Neural cell (in vitro differentiated cells): ENCODE measurements at regions not wholly inside any gene's neighbourhood (a gene's known extent, or its start where the extent isn't known, plus 50 kb on each side); places are given as distances from the start of the nearest gene placed in this dataset.

Source experiments
- H2AFZ ChIP-seq: fragments of 200-600, 300-800 bp; sonication (generic), shearing (Covaris generic); 2 replicates; pipeline ENCODE4 v1.6.0; 2014; ENCODE audit warnings: low read depth, mild to moderate bottlenecking, antibody characterized with exemption, low read length, moderate library complexity
- H3F3A ChIP-seq: fragments of 200-600 bp; shearing (Covaris generic); 2 replicates; pipeline ENCODE4 v1.6.1; 2016; ENCODE audit warnings: mild to moderate bottlenecking, moderate library complexity, mixed read lengths, antibody characterized with exemption, low read length; ENCODE audit not compliant: insufficient read depth, poor library complexity, severe bottlenecking
- H3K27ac ChIP-seq: fragments of 200-600, 300-800 bp; sonication (generic), shearing (Covaris generic); 2 replicates; pipeline ENCODE4 v1.5.1; 2014; ENCODE audit warnings: mild to moderate bottlenecking, low read length, moderate library complexity
- H3K27me3 ChIP-seq: fragments of 300-800, 200-600 bp; sonication (generic), shearing (Covaris generic); 2 replicates; pipeline ENCODE4 v1.6.0; 2014; ENCODE audit warnings: mild to moderate bottlenecking, low read depth, low read length, moderate library complexity; ENCODE audit not compliant: insufficient read depth
- H3K36me3 ChIP-seq: fragments of 300-800, 200-600 bp; sonication (generic), shearing (Covaris generic); 2 replicates; pipeline ENCODE4 v1.5.1; 2014; ENCODE audit warnings: mild to moderate bottlenecking, antibody characterized with exemption, low read length, moderate library complexity; ENCODE audit not compliant: insufficient read depth
- H3K4me2 ChIP-seq: fragments of 300-800, 200-600 bp; sonication (generic), shearing (Covaris generic); 2 replicates; pipeline ENCODE4 v1.6.0; 2014; ENCODE audit warnings: mild to moderate bottlenecking, low read length
- H3K4me3 ChIP-seq: fragments of 300-800, 200-600 bp; sonication (generic), shearing (Covaris generic); 2 replicates; pipeline ENCODE4 v1.5.1; 2014; ENCODE audit warnings: mild to moderate bottlenecking, low read length, moderate library complexity
- H3K79me2 ChIP-seq: fragments of 200-600 bp; shearing (Covaris generic); replicated peaks from 2 replicates; pipeline ENCODE4 v1.6.0; 2014; ENCODE audit warnings: mild to moderate bottlenecking, low read length, moderate library complexity; ENCODE audit not compliant: insufficient read depth
- H3K9ac ChIP-seq: fragments of 300-800, 200-600 bp; sonication (generic), shearing (Covaris generic); 2 replicates; pipeline ENCODE4 v1.6.1; 2016; ENCODE audit warnings: mild to moderate bottlenecking, low read length, mixed read lengths
- H3K9me2 ChIP-seq: fragments of 200-600 bp; shearing (Covaris generic); 2 replicates; pipeline ENCODE4 v1.6.1; 2016; ENCODE audit warnings: mild to moderate bottlenecking, low read length, mixed read lengths; ENCODE audit not compliant: insufficient read depth
- H3K9me3 ChIP-seq: fragments of 200-600, 300-800 bp; sonication (generic), shearing (Covaris generic); 2 replicates; pipeline ENCODE4 v1.6.1; 2016; ENCODE audit warnings: mild to moderate bottlenecking, mixed run types, low read length, moderate library complexity, mixed read lengths
- H4K20me1 ChIP-seq: fragments of 200-600 bp; shearing (Covaris generic); 2 replicates; pipeline ENCODE4 v1.6.1; 2016; ENCODE audit warnings: mild to moderate bottlenecking, mixed run types; ENCODE audit not compliant: insufficient read depth
- EZH2 ChIP-seq: fragments of 200-600, 300-800 bp; shearing (Covaris generic), sonication (generic); IDR thresholded peaks from 2 replicates; pipeline ENCODE4 v1.6.1; 2014; ENCODE audit warnings: antibody characterized with exemption, low read length, borderline replicate concordance, mild to moderate bottlenecking; ENCODE audit not compliant: insufficient read depth, poor library complexity, severe bottlenecking
- MXI1 ChIP-seq: fragments of 450-650 bp; conservative IDR thresholded peaks from 2 replicates; pipeline ENCODE4 v1.6.1; 2014; ENCODE audit warnings: antibody characterized with exemption, mild to moderate bottlenecking; ENCODE audit not compliant: poor library complexity, severe bottlenecking
- POLR2AphosphoS5 ChIP-seq: IDR thresholded peaks from 2 replicates; pipeline ENCODE4 v1.6.1; 2012
- RAD21 ChIP-seq: fragments of 450-650 bp; conservative IDR thresholded peaks from 2 replicates; pipeline ENCODE4 v1.6.1; 2014; ENCODE audit warnings: antibody characterized with exemption, mild to moderate bottlenecking, moderate library complexity
- SMC3 ChIP-seq: fragments of 450-650 bp; conservative IDR thresholded peaks from 2 replicates; pipeline ENCODE4 v1.6.1; 2014; ENCODE audit warnings: antibody characterized with exemption, mild to moderate bottlenecking, moderate library complexity; ENCODE audit not compliant: poor library complexity
- TAF1 ChIP-seq: IDR thresholded peaks from 2 replicates; pipeline ENCODE4 v1.6.1; 2012; ENCODE audit warnings: low read depth
- TF ChIP-seq, protein P1 (sequence below): fragments of 450-650 bp; IDR thresholded peaks from 2 replicates; pipeline ENCODE4 v1.5.1; 2014; ENCODE audit warnings: antibody characterized with exemption, mild to moderate bottlenecking, moderate library complexity; ENCODE audit not compliant: poor library complexity, severe bottlenecking
- TF ChIP-seq, protein P2 (sequence below): IDR thresholded peaks from 2 replicates; pipeline ENCODE4 v1.6.1; 2012; ENCODE audit warnings: borderline replicate concordance

- Histone ChIP-seq H3K79me2 (no peaks in the 10 kb centered on the region), H3K27ac (no peak overlapping the region), H3K4me3 (no peak overlapping the region), H2AFZ (no peak overlapping the region), H3K9me2 (no peaks in the 10 kb centered on the region), H3K9me3 (no peaks in the 10 kb centered on the region), H3K4me2 (no peak overlapping the region), H3K36me3 (no peaks in the 10 kb centered on the region), H3K27me3 (no peaks in the 10 kb centered on the region), H3F3A (no peaks in the 10 kb centered on the region), H3K9ac (no peak overlapping the region), H4K20me1 (no peaks in the 10 kb centered on the region)
- no peak for TF ChIP-seq MXI1
- TF ChIP-seq, protein P1, sequence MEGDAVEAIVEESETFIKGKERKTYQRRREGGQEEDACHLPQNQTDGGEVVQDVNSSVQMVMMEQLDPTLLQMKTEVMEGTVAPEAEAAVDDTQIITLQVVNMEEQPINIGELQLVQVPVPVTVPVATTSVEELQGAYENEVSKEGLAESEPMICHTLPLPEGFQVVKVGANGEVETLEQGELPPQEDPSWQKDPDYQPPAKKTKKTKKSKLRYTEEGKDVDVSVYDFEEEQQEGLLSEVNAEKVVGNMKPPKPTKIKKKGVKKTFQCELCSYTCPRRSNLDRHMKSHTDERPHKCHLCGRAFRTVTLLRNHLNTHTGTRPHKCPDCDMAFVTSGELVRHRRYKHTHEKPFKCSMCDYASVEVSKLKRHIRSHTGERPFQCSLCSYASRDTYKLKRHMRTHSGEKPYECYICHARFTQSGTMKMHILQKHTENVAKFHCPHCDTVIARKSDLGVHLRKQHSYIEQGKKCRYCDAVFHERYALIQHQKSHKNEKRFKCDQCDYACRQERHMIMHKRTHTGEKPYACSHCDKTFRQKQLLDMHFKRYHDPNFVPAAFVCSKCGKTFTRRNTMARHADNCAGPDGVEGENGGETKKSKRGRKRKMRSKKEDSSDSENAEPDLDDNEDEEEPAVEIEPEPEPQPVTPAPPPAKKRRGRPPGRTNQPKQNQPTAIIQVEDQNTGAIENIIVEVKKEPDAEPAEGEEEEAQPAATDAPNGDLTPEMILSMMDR, result no peak
- no peak for TF ChIP-seq SMC3
- TF ChIP-seq, protein P2, sequence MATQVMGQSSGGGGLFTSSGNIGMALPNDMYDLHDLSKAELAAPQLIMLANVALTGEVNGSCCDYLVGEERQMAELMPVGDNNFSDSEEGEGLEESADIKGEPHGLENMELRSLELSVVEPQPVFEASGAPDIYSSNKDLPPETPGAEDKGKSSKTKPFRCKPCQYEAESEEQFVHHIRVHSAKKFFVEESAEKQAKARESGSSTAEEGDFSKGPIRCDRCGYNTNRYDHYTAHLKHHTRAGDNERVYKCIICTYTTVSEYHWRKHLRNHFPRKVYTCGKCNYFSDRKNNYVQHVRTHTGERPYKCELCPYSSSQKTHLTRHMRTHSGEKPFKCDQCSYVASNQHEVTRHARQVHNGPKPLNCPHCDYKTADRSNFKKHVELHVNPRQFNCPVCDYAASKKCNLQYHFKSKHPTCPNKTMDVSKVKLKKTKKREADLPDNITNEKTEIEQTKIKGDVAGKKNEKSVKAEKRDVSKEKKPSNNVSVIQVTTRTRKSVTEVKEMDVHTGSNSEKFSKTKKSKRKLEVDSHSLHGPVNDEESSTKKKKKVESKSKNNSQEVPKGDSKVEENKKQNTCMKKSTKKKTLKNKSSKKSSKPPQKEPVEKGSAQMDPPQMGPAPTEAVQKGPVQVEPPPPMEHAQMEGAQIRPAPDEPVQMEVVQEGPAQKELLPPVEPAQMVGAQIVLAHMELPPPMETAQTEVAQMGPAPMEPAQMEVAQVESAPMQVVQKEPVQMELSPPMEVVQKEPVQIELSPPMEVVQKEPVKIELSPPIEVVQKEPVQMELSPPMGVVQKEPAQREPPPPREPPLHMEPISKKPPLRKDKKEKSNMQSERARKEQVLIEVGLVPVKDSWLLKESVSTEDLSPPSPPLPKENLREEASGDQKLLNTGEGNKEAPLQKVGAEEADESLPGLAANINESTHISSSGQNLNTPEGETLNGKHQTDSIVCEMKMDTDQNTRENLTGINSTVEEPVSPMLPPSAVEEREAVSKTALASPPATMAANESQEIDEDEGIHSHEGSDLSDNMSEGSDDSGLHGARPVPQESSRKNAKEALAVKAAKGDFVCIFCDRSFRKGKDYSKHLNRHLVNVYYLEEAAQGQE, result no peak
- no peak for TF ChIP-seq TAF1
- TF ChIP-seq RAD21, result no peak
- no peak for TF ChIP-seq EZH2
These were observed 215.5 kb downstream of the IRX1 start for GRCh38 chr5:3811116-3811515.

GRCh38 chr5:3818624-3819023 is 223.0 kb downstream of the IRX1 start:
- H3F3A ChIP-seq, result no peaks in the 10 kb centered on the region
- no peak overlapping the region for H3K4me3 ChIP-seq
- H3K27me3 ChIP-seq, result no peaks in the 10 kb centered on the region
- no peaks in the 10 kb centered on the region for H3K79me2 ChIP-seq
- H3K9me3 ChIP-seq, result no peaks in the 10 kb centered on the region
- H3K9ac ChIP-seq, result no peak overlapping the region
- no peaks in the 10 kb centered on the region for H3K36me3 ChIP-seq
- TF ChIP-seq SMC3, result no peak
- TF ChIP-seq, protein P1, result no peak
- TF ChIP-seq POLR2AphosphoS5, result no peak
- TF ChIP-seq TAF1, result no peak
- no peak overlapping the region for H2AFZ ChIP-seq
- no peaks in the 10 kb centered on the region for H3K9me2 ChIP-seq
- H4K20me1 ChIP-seq, result no peaks in the 10 kb centered on the region
- H3K4me2 ChIP-seq, result no peak overlapping the region
- no peak overlapping the region for H3K27ac ChIP-seq
